Activated CD4-positive, CD25-positive, alpha-beta regulatory T cell (primary cell): ENCODE measurements at regions not wholly inside any gene's neighbourhood (a gene's known extent, or its start where the extent isn't known, plus 50 kb on each side); places are given as distances from the start of the nearest gene placed in this dataset.
"Not testable (repeated sequence)": the region's sequence is repeated elsewhere in the genome, so short reads cannot be mapped to it uniquely, and the experiment has no call there.

Source experiments
- DNase-seq, 4 experiments: peaks; one replicate each; lab custom pipeline; 2025; lab: John Stamatoyannopoulos, UW

GRCh38 chr1:181172082-181172481, 83.6 kb downstream of the IER5 start:
- DNase-seq, result no peak

GRCh38 chr1:181173761-181174447, 85.4 kb downstream of the IER5 start:
- DNase-seq, result no peak

GRCh38 chr1:181174861-181175260, 86.4 kb downstream of the IER5 start:
- no peak for DNase-seq

- no peak for DNase-seq
These were observed 86.9 kb downstream of the IER5 start for GRCh38 chr1:181175356-181175910.

- no peak for DNase-seq
These were observed 87.5 kb downstream of the IER5 start for GRCh38 chr1:181175955-181176354.

GRCh38 chr1:181178241-181178879, 89.9 kb downstream of the IER5 start:
- no peak for DNase-seq

- DNase-seq, result no peak
These were observed 90.9 kb downstream of the IER5 start for GRCh38 chr1:181179279-181179986.

GRCh38 chr1:181179987-181180365, 91.5 kb downstream of the IER5 start:
- no peak for DNase-seq

- DNase-seq, result no peak
These were observed 92.0 kb downstream of the IER5 start for GRCh38 chr1:181180407-181181031.

GRCh38 chr1:181181792-181182585, 93.5 kb downstream of the IER5 start:
- DNase-seq, result no peak

- no peak for DNase-seq
These were observed 96.1 kb downstream of the IER5 start for GRCh38 chr1:181184621-181185020.

- no peak for DNase-seq
These were observed 97.0 kb downstream of the IER5 start for GRCh38 chr1:181185461-181185860.

- not testable (repeated sequence) for DNase-seq
These were observed 97.6 kb downstream of the IER5 start for GRCh38 chr1:181186133-181186532.

- DNase-seq, result no peak
These were observed 99.0 kb downstream of the IER5 start for GRCh38 chr1:181187337-181188126.

- DNase-seq, result no peak
These were observed 100.7 kb downstream of the IER5 start for GRCh38 chr1:181189245-181189644.

GRCh38 chr1:181189691-181190363, 101.3 kb downstream of the IER5 start:
- peak; percentile 43 to 55 (median 49) for DNase-seq

- DNase-seq, result no peak
These were observed 102.0 kb downstream of the IER5 start for GRCh38 chr1:181190364-181191035.

GRCh38 chr1:181191494-181192040, 103.1 kb downstream of the IER5 start:
- no peak for DNase-seq

GRCh38 chr1:181192316-181192715, 103.8 kb downstream of the IER5 start:
- DNase-seq, result no peak
